ENCODE measurements at regions not wholly inside any gene's neighbourhood (a gene's known extent, or its start where the extent isn't known, plus 50 kb on each side); places are given as distances from the start of the nearest gene placed in this dataset.

- no peak overlapping the region for H3K27ac ChIP-seq (ENCODE audit: low read depth, low read length)
- H3K4me1 ChIP-seq (ENCODE audit: control insufficient read depth, insufficient read depth, low read length, unreplicated experiment) = no peaks in the 10 kb centered on the region
- no peaks in the 10 kb centered on the region for H3K79me2 ChIP-seq (ENCODE audit: control insufficient read depth, insufficient read depth, low read length, unreplicated experiment)
- H2AFZ ChIP-seq (ENCODE audit: low read length, unreplicated experiment) = no peak overlapping the region
- H3K4me3 ChIP-seq (ENCODE audit: low read depth, low read length) = no peak overlapping the region
- H3K27me3 ChIP-seq (ENCODE audit: insufficient read depth, low read length) = no peaks in the 10 kb centered on the region
- no peaks in the 10 kb centered on the region for H3K36me3 ChIP-seq (ENCODE audit: insufficient read depth, low read length)
These were observed 50.9 kb upstream of the NPHP3 start for GRCh38 chr3:132773071-132773619.

DNA sequence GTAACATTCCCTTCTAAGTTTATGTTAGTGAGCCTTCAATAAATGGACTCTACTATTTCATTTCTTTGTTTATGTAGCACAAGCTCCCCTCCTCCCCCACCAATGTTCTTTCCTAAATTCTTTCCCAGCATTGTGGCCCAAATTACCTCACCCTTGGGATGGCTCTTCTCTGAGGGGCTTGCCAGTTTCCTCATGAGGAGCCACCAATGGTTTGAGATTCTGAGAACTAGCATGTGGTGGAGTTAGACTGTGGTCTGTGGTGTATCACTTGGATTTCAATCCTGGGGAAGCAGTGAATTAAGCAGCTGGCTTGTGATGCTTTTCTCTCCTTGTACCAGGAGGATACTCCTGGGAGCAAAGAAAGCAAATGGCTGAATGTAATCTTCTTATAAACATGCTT lies 50.0 kb upstream of the NPHP3 start:
- Histone ChIP-seq H3K4me1 (ENCODE audit: control insufficient read depth, insufficient read depth, low read length, unreplicated experiment) (no peaks in the 10 kb centered on the region), H3K27me3 (ENCODE audit: insufficient read depth, low read length) (no peaks in the 10 kb centered on the region), H3K79me2 (ENCODE audit: control insufficient read depth, insufficient read depth, low read length, unreplicated experiment) (no peaks in the 10 kb centered on the region), H2AFZ (ENCODE audit: low read length, unreplicated experiment) (no peak overlapping the region), H3K27ac (ENCODE audit: low read depth, low read length) (no peak overlapping the region), H3K36me3 (ENCODE audit: insufficient read depth, low read length) (no peaks in the 10 kb centered on the region), H3K4me3 (ENCODE audit: low read depth, low read length) (no peak overlapping the region)
